Thoracic aorta (tissue), 2 donors: ENCODE measurements at regions not wholly inside any gene's neighbourhood (a gene's known extent, or its start where the extent isn't known, plus 50 kb on each side); places are given as distances from the start of the nearest gene placed in this dataset.

Experiments
- ATAC-seq: fragments of 150-250 bp; one replicate; pipeline ENCODE4 v1.8.0; 2017; ENCODE audit warnings: low read depth; ENCODE audit not compliant: insufficient number of reproducible peaks, low FRiP score
- DNase-seq: peaks from one replicate; pipeline ENCODE4 v3.0.0-alpha.2; 2020; ENCODE audit warnings: low spot score
- H3K27ac ChIP-seq, 2 donors: fragments of 200-600 bp; sonication (generic); 1 replicate in 1 of 2; 2 replicates in 1 of 2; pipeline ENCODE4 v1.5.1; 2016; ENCODE audit warnings: mild to moderate bottlenecking in 2 of 2, moderate library complexity in 2 of 2
- H3K27me3 ChIP-seq: fragments of 200-600 bp; sonication (generic); replicated peaks from 2 replicates; pipeline ENCODE4 v1.6.0; 2016; ENCODE audit warnings: mild to moderate bottlenecking; ENCODE audit not compliant: insufficient read depth
- H3K36me3 ChIP-seq: fragments of 200-600 bp; sonication (generic); one replicate; pipeline ENCODE4 v1.5.1; 2016
- H3K4me1 ChIP-seq, 2 donors: fragments of 200-600 bp; sonication (generic); 1 replicate in 1 of 2; 2 replicates in 1 of 2; pipeline versions ENCODE4 v1.5.1 to v1.6.0; 2016; ENCODE audit warnings: low read depth in 2 of 2, mild to moderate bottlenecking in 1 of 2; ENCODE audit not compliant: control insufficient read depth in 1 of 2
- H3K4me3 ChIP-seq: fragments of 200-600 bp; sonication (generic); 2 replicates; pipeline ENCODE4 v1.5.1; 2016; ENCODE audit warnings: mild to moderate bottlenecking
- H3K9me3 ChIP-seq: fragments of 200-600 bp; sonication (generic); 2 replicates; pipeline ENCODE4 v1.5.1; 2016
- CTCF ChIP-seq: fragments of 200-600 bp; sonication (generic); IDR thresholded peaks from one replicate; pipeline ENCODE4 v1.5.1; 2019; ENCODE audit warnings: antibody characterized with exemption

GRCh38 chr2:12265646-12266045 is 451.1 kb upstream of the TRIB2 start:
- no peak for TF ChIP-seq CTCF
- ATAC-seq (no peak), DNase-seq (no peak)
- Histone ChIP-seq H3K27ac (no peak overlapping the region), H3K4me1 (peaks cover 3 to 13% of the 10 kb centered on the region in 2 donors), H3K36me3 (no peaks in the 10 kb centered on the region), H3K9me3 (no peaks in the 10 kb centered on the region), H3K27me3 (no peaks in the 10 kb centered on the region), H3K4me3 (no peak overlapping the region)

- H3K4me1 ChIP-seq: peaks cover 3 to 12% of the 10 kb centered on the region in 2 donors
- ATAC-seq (no peak), DNase-seq (no peak)
- no peaks in the 10 kb centered on the region for H3K9me3 ChIP-seq
- no peaks in the 10 kb centered on the region for H3K27me3 ChIP-seq
- TF ChIP-seq CTCF: no peak
- no peaks in the 10 kb centered on the region for H3K36me3 ChIP-seq
- no peak overlapping the region for H3K4me3 ChIP-seq
- H3K27ac ChIP-seq: no peak overlapping the region
These were observed 449.7 kb upstream of the TRIB2 start for GRCh38 chr2:12267042-12267441.

GRCh38 chr2:12269041-12269972 is 447.4 kb upstream of the TRIB2 start:
- TF ChIP-seq CTCF: no peak
- DNase-seq: no peak
- no peaks in the 10 kb centered on the region for H3K4me1 ChIP-seq

GRCh38 chr2:12270876-12271588 is 445.7 kb upstream of the TRIB2 start:
- no peaks in the 10 kb centered on the region for H3K4me1 ChIP-seq
- DNase-seq (no peak), ATAC-seq (no peak)
- no peak for TF ChIP-seq CTCF
- H3K36me3 ChIP-seq: no peaks in the 10 kb centered on the region
- no peak overlapping the region for H3K4me3 ChIP-seq
- H3K27me3 ChIP-seq: no peaks in the 10 kb centered on the region
- H3K9me3 ChIP-seq: no peaks in the 10 kb centered on the region
- H3K27ac ChIP-seq: no peak overlapping the region

More at GRCh38 chr2:12269041-12269972, 447.4 kb upstream of the TRIB2 start:
- no peak overlapping the region for H3K4me3 ChIP-seq
- no peak overlapping the region for H3K27ac ChIP-seq
- no peaks in the 10 kb centered on the region for H3K36me3 ChIP-seq
- H3K9me3 ChIP-seq: no peaks in the 10 kb centered on the region
- no peak for ATAC-seq
- H3K27me3 ChIP-seq: no peaks in the 10 kb centered on the region

GRCh38 chr2:12271589-12271984 is 445.1 kb upstream of the TRIB2 start:
- Histone ChIP-seq H3K27ac (no peak overlapping the region), H3K36me3 (no peaks in the 10 kb centered on the region), H3K4me3 (no peak overlapping the region), H3K9me3 (no peaks in the 10 kb centered on the region), H3K27me3 (no peaks in the 10 kb centered on the region), H3K4me1 (no peaks in the 10 kb centered on the region)
- no peak for TF ChIP-seq CTCF
- DNase-seq (no peak), ATAC-seq (no peak)
